GM23338 (cell line): ENCODE measurements at regions not wholly inside any gene's neighbourhood (a gene's known extent, or its start where the extent isn't known, plus 50 kb on each side); places are given as distances from the start of the nearest gene placed in this dataset.

Experiments used
- CREB1 ChIP-seq: fragments of 250-450 bp; sonication (Bioruptor Pico); IDR thresholded peaks from 2 replicates; pipeline ENCODE4 v1.5.0; 2020; ENCODE audit warnings: low read depth, mild to moderate bottlenecking, moderate library complexity
- EZH2 ChIP-seq: fragments of 200-600 bp; sonication (generic); IDR thresholded peaks from one replicate; pipeline ENCODE4 v1.8.0; 2017; ENCODE audit warnings: antibody characterized with exemption, mild to moderate bottlenecking, low read depth; ENCODE audit not compliant: unreplicated experiment
- EZH2phosphoT487 ChIP-seq: fragments of 200-600 bp; sonication (generic); IDR thresholded peaks from one replicate; pipeline ENCODE4 v1.8.1; 2018; ENCODE audit warnings: antibody characterized with exemption; ENCODE audit not compliant: unreplicated experiment
- JUNB ChIP-seq: IDR thresholded peaks from one replicate; pipeline ENCODE4 v1.6.1; 2016; ENCODE audit warnings: antibody characterized with exemption; ENCODE audit not compliant: unreplicated experiment
- NANOG ChIP-seq: IDR thresholded peaks from 2 replicates; pipeline ENCODE4 v1.6.1; 2016; ENCODE audit warnings: antibody characterized with exemption, borderline replicate concordance
- POLR2AphosphoS5 ChIP-seq: IDR thresholded peaks from 2 replicates; pipeline ENCODE4 v1.6.1; 2016; ENCODE audit warnings: antibody characterized with exemption, low read depth
- ZNF114 ChIP-seq: fragments of 250-450 bp; sonication (Bioruptor Pico); IDR thresholded peaks from 2 replicates; pipeline ENCODE4 v1.5.0; 2020; ENCODE audit warnings: mild to moderate bottlenecking, moderate library complexity
- TF ChIP-seq, protein P1 (sequence below), 2 experiments: fragments of 200-600 bp in 1 of 2; sonication (generic) in 1 of 2; conservative IDR thresholded peaks; 2 replicates each; pipeline versions ENCODE4 v1.5.1 to v1.6.1; 2016 to 2017; ENCODE audit warnings: antibody characterized with exemption in 2 of 2, low read depth in 2 of 2, mild to moderate bottlenecking in 2 of 2, moderate library complexity in 1 of 2
- TF ChIP-seq, protein P2 (sequence below): IDR thresholded peaks from 2 replicates; pipeline ENCODE4 v1.6.1; 2016; ENCODE audit warnings: antibody characterized with exemption
- TF ChIP-seq, protein P3 (sequence below): IDR thresholded peaks from one replicate; pipeline ENCODE4 v1.6.1; 2018; ENCODE audit warnings: antibody characterized with exemption; ENCODE audit not compliant: unreplicated experiment
- TF ChIP-seq, protein P4 (sequence below): fragments of 250-450 bp; sonication (Bioruptor Pico); IDR thresholded peaks from 2 replicates; pipeline ENCODE4 v1.5.0; 2020; ENCODE audit warnings: mild to moderate bottlenecking, moderate library complexity

DNA sequence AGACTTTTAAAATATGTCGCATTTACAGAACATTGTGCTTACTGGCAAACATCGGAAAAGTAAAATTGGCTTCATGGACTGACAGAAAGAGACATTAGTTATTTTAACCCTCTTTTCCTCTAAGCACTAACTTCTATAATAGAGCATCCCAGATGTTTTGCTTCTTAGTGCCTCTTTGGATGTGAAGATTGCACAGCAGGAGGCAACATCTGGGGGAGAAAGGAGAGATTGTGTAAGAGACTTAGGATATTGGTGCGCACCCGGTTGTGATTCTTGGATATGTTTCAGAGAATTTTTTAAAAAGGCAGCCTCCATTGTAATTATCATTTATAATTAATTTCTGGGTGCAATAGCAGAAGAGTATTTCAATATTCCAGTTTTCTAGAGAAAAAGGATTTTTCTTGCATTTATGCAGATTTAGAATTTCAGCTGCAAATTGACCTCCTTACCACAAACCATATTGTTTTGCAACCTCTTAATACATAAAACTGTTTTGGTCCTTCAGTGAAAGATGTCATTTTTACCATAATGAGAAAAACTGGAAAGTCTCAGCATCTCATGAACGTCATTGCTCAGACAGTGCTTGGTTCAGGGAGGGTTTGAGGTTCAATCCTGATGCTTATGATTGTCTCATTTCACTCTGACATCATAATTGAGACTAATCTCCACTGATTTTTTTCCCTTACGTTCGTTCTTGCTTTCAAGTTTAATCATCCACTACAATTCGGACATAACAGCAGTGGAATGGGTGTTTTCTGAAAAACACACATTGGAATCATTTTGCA lies 404.3 kb downstream of the ZNF521 start:
- no peak for TF ChIP-seq EZH2
- TF ChIP-seq POLR2AphosphoS5 = no peak
- TF ChIP-seq, protein P1, sequence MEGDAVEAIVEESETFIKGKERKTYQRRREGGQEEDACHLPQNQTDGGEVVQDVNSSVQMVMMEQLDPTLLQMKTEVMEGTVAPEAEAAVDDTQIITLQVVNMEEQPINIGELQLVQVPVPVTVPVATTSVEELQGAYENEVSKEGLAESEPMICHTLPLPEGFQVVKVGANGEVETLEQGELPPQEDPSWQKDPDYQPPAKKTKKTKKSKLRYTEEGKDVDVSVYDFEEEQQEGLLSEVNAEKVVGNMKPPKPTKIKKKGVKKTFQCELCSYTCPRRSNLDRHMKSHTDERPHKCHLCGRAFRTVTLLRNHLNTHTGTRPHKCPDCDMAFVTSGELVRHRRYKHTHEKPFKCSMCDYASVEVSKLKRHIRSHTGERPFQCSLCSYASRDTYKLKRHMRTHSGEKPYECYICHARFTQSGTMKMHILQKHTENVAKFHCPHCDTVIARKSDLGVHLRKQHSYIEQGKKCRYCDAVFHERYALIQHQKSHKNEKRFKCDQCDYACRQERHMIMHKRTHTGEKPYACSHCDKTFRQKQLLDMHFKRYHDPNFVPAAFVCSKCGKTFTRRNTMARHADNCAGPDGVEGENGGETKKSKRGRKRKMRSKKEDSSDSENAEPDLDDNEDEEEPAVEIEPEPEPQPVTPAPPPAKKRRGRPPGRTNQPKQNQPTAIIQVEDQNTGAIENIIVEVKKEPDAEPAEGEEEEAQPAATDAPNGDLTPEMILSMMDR (conservative IDR thresholded peaks at IDR 0.05; ENCODE audit: low read depth in 2 of 2) = no peak
- TF ChIP-seq, protein P2, sequence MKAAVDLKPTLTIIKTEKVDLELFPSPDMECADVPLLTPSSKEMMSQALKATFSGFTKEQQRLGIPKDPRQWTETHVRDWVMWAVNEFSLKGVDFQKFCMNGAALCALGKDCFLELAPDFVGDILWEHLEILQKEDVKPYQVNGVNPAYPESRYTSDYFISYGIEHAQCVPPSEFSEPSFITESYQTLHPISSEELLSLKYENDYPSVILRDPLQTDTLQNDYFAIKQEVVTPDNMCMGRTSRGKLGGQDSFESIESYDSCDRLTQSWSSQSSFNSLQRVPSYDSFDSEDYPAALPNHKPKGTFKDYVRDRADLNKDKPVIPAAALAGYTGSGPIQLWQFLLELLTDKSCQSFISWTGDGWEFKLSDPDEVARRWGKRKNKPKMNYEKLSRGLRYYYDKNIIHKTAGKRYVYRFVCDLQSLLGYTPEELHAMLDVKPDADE = no peak
- TF ChIP-seq, protein P3, sequence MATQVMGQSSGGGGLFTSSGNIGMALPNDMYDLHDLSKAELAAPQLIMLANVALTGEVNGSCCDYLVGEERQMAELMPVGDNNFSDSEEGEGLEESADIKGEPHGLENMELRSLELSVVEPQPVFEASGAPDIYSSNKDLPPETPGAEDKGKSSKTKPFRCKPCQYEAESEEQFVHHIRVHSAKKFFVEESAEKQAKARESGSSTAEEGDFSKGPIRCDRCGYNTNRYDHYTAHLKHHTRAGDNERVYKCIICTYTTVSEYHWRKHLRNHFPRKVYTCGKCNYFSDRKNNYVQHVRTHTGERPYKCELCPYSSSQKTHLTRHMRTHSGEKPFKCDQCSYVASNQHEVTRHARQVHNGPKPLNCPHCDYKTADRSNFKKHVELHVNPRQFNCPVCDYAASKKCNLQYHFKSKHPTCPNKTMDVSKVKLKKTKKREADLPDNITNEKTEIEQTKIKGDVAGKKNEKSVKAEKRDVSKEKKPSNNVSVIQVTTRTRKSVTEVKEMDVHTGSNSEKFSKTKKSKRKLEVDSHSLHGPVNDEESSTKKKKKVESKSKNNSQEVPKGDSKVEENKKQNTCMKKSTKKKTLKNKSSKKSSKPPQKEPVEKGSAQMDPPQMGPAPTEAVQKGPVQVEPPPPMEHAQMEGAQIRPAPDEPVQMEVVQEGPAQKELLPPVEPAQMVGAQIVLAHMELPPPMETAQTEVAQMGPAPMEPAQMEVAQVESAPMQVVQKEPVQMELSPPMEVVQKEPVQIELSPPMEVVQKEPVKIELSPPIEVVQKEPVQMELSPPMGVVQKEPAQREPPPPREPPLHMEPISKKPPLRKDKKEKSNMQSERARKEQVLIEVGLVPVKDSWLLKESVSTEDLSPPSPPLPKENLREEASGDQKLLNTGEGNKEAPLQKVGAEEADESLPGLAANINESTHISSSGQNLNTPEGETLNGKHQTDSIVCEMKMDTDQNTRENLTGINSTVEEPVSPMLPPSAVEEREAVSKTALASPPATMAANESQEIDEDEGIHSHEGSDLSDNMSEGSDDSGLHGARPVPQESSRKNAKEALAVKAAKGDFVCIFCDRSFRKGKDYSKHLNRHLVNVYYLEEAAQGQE = no peak
- no peak for TF ChIP-seq CREB1 (CRISPR knock-in tag)
- no peak for TF ChIP-seq JUNB
- TF ChIP-seq, protein P4, sequence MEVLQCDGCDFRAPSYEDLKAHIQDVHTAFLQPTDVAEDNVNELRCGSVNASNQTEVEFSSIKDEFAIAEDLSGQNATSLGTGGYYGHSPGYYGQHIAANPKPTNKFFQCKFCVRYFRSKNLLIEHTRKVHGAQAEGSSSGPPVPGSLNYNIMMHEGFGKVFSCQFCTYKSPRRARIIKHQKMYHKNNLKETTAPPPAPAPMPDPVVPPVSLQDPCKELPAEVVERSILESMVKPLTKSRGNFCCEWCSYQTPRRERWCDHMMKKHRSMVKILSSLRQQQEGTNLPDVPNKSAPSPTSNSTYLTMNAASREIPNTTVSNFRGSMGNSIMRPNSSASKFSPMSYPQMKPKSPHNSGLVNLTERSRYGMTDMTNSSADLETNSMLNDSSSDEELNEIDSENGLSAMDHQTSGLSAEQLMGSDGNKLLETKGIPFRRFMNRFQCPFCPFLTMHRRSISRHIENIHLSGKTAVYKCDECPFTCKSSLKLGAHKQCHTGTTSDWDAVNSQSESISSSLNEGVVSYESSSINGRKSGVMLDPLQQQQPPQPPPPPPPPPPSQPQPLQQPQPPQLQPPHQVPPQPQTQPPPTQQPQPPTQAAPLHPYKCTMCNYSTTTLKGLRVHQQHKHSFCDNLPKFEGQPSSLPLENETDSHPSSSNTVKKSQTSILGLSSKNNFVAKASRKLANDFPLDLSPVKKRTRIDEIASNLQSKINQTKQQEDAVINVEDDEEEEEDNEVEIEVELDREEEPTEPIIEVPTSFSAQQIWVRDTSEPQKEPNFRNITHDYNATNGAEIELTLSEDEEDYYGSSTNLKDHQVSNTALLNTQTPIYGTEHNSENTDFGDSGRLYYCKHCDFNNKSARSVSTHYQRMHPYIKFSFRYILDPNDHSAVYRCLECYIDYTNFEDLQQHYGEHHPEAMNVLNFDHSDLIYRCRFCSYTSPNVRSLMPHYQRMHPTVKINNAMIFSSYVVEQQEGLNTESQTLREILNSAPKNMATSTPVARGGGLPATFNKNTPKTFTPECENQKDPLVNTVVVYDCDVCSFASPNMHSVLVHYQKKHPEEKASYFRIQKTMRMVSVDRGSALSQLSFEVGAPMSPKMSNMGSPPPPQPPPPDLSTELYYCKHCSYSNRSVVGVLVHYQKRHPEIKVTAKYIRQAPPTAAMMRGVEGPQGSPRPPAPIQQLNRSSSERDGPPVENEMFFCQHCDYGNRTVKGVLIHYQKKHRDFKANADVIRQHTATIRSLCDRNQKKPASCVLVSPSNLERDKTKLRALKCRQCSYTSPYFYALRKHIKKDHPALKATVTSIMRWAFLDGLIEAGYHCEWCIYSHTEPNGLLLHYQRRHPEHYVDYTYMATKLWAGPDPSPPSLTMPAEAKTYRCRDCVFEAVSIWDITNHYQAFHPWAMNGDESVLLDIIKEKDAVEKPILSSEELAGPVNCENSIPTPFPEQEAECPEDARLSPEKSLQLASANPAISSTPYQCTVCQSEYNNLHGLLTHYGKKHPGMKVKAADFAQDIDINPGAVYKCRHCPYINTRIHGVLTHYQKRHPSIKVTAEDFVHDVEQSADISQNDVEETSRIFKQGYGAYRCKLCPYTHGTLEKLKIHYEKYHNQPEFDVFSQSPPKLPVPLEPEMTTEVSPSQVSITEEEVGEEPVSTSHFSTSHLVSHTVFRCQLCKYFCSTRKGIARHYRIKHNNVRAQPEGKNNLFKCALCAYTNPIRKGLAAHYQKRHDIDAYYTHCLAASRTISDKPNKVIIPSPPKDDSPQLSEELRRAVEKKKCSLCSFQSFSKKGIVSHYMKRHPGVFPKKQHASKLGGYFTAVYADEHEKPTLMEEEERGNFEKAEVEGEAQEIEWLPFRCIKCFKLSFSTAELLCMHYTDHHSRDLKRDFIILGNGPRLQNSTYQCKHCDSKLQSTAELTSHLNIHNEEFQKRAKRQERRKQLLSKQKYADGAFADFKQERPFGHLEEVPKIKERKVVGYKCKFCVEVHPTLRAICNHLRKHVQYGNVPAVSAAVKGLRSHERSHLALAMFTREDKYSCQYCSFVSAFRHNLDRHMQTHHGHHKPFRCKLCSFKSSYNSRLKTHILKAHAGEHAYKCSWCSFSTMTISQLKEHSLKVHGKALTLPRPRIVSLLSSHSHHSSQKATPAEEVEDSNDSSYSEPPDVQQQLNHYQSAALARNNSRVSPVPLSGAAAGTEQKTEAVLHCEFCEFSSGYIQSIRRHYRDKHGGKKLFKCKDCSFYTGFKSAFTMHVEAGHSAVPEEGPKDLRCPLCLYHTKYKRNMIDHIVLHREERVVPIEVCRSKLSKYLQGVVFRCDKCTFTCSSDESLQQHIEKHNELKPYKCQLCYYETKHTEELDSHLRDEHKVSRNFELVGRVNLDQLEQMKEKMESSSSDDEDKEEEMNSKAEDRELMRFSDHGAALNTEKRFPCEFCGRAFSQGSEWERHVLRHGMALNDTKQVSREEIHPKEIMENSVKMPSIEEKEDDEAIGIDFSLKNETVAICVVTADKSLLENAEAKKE (CRISPR knock-in tag) = no peak
- no peak for TF ChIP-seq NANOG
- TF ChIP-seq EZH2phosphoT487 = no peak
- no peak for TF ChIP-seq ZNF114 (CRISPR knock-in tag)
